Activated B cell treated with CpG ODN at 0.5 μM for 24 hours (primary cell): ENCODE measurements at regions not wholly inside any gene's neighbourhood (a gene's known extent, or its start where the extent isn't known, plus 50 kb on each side); places are given as distances from the start of the nearest gene placed in this dataset.

Experiments
- ATAC-seq: fragments of 200-7000 bp; cut with Tn5 transposase; one replicate; pipeline ENCODE4 v1.10.0; 2021; ENCODE audit warnings: low read depth, mild to moderate bottlenecking, moderate library complexity
- CTCF ChIA-PET: fragments of 350-600 bp; sonication (Branson Sonifier 250); formaldehyde crosslinking; loops from one replicate; lab custom pipeline; 2021; ENCODE audit warnings: antibody characterized with exemption; lab: Charles Lee
- POLR2A ChIA-PET: fragments of 350-600 bp; sonication (Branson Sonifier 250); formaldehyde crosslinking; loops from one replicate; lab custom pipeline; 2021; ENCODE audit warnings: antibody characterized with exemption; lab: Charles Lee
- DNase-seq: peaks from one replicate; pipeline ENCODE4 v3.0.0; 2022
- H3K27ac Mint-ChIP-seq: one replicate; pipeline ENCODE4 v1.8.0; 2020; ENCODE audit warnings: mixed read lengths
- H3K27me3 Mint-ChIP-seq: one replicate; pipeline ENCODE4 v1.8.0; 2021; ENCODE audit warnings: mixed read lengths
- H3K36me3 Mint-ChIP-seq: one replicate; pipeline ENCODE4 v1.8.0; 2021; ENCODE audit warnings: low read depth, mixed read lengths
- H3K4me1 Mint-ChIP-seq: one replicate; pipeline ENCODE4 v1.8.0; 2021; ENCODE audit warnings: mixed read lengths
- H3K4me3 Mint-ChIP-seq: one replicate; pipeline ENCODE4 v1.8.0; 2020; ENCODE audit warnings: mild to moderate bottlenecking, mixed read lengths
- H3K9me3 Mint-ChIP-seq: one replicate; pipeline ENCODE4 v1.8.0; 2020; ENCODE audit warnings: mixed read lengths
- intact Hi-C: fragments of 100-400 bp; cut with micrococcal nuclease; formaldehyde crosslinking; loops from one replicate; pipeline ENCODE4 v1.15.1; 2024
- TF ChIP-seq, protein P1 (sequence below): fragments of 200-600 bp; IDR thresholded peaks from one replicate; pipeline ENCODE4 v1.8.0; 2022; ENCODE audit warnings: antibody characterized with exemption, mild to moderate bottlenecking

DNA sequence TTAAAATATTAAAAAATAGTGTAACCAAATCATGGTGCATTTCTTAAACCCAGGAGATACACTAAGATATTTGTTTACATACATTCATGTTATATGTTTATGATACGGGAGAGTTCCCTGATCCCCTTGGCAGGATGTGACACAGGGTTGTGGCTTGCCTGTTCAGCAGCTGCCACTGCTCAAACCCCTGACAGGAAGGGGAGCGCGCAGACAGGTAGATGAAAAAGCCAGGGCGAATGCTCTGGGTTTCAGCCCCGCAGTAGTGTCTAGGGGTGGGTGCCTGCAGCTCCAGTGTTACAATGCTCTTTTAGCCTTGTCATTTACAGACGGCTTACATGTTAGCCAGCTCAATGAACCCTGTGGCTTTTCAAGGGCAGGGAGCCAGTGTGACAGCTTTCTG, 1343.8 kb upstream of the IGFBP7 start:
- H3K27me3 Mint-ChIP-seq: no peaks in the 10 kb centered on the region
- ChIA-PET POLR2A (no interaction called here), CTCF (no interaction called here)
- H3K9me3 Mint-ChIP-seq: no peaks in the 10 kb centered on the region
- H3K36me3 Mint-ChIP-seq: no peaks in the 10 kb centered on the region
- DNase-seq: no peak
- H3K4me1 Mint-ChIP-seq: no peaks in the 10 kb centered on the region
- intact Hi-C loops: no loop called here
- no peak overlapping the region for H3K4me3 Mint-ChIP-seq
- no peak for ATAC-seq
- H3K27ac Mint-ChIP-seq: no peak overlapping the region
- TF ChIP-seq, protein P1, sequence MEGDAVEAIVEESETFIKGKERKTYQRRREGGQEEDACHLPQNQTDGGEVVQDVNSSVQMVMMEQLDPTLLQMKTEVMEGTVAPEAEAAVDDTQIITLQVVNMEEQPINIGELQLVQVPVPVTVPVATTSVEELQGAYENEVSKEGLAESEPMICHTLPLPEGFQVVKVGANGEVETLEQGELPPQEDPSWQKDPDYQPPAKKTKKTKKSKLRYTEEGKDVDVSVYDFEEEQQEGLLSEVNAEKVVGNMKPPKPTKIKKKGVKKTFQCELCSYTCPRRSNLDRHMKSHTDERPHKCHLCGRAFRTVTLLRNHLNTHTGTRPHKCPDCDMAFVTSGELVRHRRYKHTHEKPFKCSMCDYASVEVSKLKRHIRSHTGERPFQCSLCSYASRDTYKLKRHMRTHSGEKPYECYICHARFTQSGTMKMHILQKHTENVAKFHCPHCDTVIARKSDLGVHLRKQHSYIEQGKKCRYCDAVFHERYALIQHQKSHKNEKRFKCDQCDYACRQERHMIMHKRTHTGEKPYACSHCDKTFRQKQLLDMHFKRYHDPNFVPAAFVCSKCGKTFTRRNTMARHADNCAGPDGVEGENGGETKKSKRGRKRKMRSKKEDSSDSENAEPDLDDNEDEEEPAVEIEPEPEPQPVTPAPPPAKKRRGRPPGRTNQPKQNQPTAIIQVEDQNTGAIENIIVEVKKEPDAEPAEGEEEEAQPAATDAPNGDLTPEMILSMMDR: no peak

DNA sequence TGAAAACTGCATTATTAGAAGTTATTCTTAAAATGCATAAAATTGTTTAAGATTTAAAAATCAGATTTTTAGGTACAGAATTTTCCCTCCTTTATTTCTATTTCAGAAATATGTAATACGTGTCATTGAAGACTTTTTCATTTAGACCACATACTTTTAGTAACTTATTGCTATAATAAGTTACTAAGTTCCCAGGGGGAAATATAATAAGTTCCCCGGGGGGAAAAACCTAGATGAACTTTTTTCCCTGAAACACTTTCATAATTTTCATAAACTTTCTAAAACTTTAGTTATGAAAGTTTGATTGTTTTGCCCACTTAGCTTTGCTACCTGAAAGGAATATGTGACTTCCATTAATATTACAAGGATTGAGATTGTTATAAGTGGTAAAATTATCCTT, 1341.5 kb upstream of the IGFBP7 start:
- DNase-seq (no peak), ATAC-seq (no peak)
- peaks cover under 1% of the 10 kb centered on the region for H3K9me3 Mint-ChIP-seq
- no peak overlapping the region for H3K4me3 Mint-ChIP-seq
- H3K4me1 Mint-ChIP-seq: no peaks in the 10 kb centered on the region
- ChIA-PET POLR2A (no interaction called here), CTCF (no interaction called here)
- TF ChIP-seq, protein P1: no peak
- no peaks in the 10 kb centered on the region for H3K27me3 Mint-ChIP-seq
- intact Hi-C loops: no loop called here
- no peak overlapping the region for H3K27ac Mint-ChIP-seq
- no peaks in the 10 kb centered on the region for H3K36me3 Mint-ChIP-seq

DNA sequence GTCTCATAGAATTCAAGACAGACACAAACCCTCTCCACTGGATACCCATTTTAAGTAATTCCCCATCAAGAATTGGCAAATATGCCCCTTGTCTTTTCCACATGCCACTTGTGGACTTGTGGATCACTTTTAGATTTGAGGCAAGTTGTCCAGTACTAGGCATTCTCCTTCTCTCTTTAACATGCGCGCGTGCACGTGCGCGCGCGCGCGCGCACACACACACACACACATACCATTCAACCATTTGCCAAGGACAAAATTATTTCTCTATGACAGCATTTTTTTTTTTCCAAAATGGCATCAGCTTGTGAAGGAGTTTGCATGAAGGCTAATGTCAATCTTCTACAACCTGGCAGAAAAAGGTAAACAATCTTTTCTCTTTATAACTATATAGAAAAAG, 1325.7 kb upstream of the IGFBP7 start:
- ChIA-PET POLR2A (no interaction called here), CTCF (no interaction called here)
- Mint-ChIP-seq H3K27me3 (no peaks in the 10 kb centered on the region), H3K4me3 (no peak overlapping the region), H3K9me3 (peaks cover 8% of the 10 kb centered on the region), H3K36me3 (no peaks in the 10 kb centered on the region), H3K27ac (no peak overlapping the region), H3K4me1 (no peaks in the 10 kb centered on the region)
- TF ChIP-seq, protein P1: no peak
- ATAC-seq (no peak), DNase-seq (no peak)
- intact Hi-C loops: no loop called here

DNA sequence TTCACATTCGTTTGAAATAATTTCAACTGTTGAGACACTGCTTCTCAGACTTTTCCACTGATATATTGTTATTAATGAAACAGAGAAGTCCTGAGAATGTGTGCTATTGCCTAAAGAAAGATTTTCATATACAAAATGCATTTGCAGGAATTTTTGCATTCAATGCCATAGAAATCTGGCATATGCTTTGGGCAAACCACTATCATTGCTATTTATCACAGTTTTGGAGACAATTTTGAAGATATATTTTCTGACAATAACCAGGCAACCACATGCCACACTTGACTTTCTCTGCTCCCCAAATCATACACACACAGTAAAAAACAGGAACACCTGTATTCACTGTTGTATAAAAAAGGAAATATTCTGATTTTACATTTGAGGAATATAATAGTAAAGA, 1303.7 kb upstream of the IGFBP7 start:
- no peaks in the 10 kb centered on the region for H3K36me3 Mint-ChIP-seq
- POLR2A ChIA-PET: no interaction called here
- no peaks in the 10 kb centered on the region for H3K27me3 Mint-ChIP-seq
- CTCF ChIA-PET: no interaction called here
- intact Hi-C loops: no loop called here
- H3K27ac Mint-ChIP-seq: no peak overlapping the region
- no peak for ATAC-seq
- no peak overlapping the region for H3K4me3 Mint-ChIP-seq
- H3K9me3 Mint-ChIP-seq: peaks cover 2% of the 10 kb centered on the region
- no peak for DNase-seq
- H3K4me1 Mint-ChIP-seq: no peaks in the 10 kb centered on the region
- TF ChIP-seq, protein P1: no peak

DNA sequence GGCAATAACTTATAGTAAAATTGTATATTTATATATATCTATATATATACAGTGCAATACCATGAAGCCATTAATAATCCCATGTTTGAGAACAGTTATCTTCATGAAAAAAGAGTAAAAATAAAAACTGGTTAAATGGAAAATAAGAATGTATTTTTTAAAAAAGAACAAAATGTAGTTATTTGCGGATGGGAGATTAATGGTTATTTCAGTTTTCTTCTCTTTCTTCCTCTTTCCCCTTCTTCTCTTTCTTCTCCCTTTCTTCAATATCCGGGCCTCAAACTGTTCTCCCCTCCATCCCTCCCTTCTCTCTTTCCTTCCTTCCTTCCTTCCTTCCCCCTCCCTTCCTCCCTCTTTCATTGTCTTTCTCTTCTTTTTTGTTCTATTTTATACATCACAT, 1301.7 kb upstream of the IGFBP7 start:
- TF ChIP-seq, protein P1: no peak
- no peak overlapping the region for H3K27ac Mint-ChIP-seq
- CTCF ChIA-PET: no interaction called here
- H3K4me3 Mint-ChIP-seq: no peak overlapping the region
- no peaks in the 10 kb centered on the region for H3K36me3 Mint-ChIP-seq
- DNase-seq (no peak), ATAC-seq (no peak)
- H3K27me3 Mint-ChIP-seq: no peaks in the 10 kb centered on the region
- H3K9me3 Mint-ChIP-seq: peaks cover 4% of the 10 kb centered on the region
- no peaks in the 10 kb centered on the region for H3K4me1 Mint-ChIP-seq
- intact Hi-C loops: no loop called here
- POLR2A ChIA-PET: no interaction called here
